ENCODE measurements at regions not wholly inside any gene's neighbourhood (a gene's known extent, or its start where the extent isn't known, plus 50 kb on each side); places are given as distances from the start of the nearest gene placed in this dataset.

DNA sequence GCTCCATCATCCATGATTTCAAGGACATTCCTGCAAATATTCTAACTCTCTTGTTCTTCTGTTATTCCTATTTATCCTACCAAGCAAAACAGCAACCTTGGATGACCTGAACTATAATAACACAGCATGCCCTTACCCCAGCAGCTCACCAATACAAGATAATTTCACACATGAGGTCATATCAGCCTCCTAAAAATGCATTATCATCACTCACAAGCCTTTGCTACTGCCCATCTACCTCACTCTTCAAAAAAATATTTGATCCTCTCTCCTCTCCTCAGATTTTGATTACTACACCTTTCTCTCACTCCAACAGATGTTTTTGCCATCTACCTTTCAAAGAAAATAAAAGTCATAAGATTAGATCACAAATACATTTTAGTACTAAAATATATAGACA is 777.6 kb upstream of the NCAM2 start:
- no peak for TF ChIP-seq CTCF (IDR thresholded peaks at IDR 0.05)
- TF ChIP-seq POLR2A (IDR thresholded peaks at IDR 0.05; ENCODE audit: low read depth) = no peak
- no peak for TF ChIP-seq POLR2AphosphoS5 (IDR thresholded peaks at IDR 0.05)
- TF ChIP-seq EP300 (IDR thresholded peaks at IDR 0.05) = no peak
